ENCODE measurements at regions not wholly inside any gene's neighbourhood (a gene's known extent, or its start where the extent isn't known, plus 50 kb on each side); places are given as distances from the start of the nearest gene placed in this dataset.

- TF ChIP-seq CTCF (IDR thresholded peaks at IDR 0.05), result no peak
- TF ChIP-seq POLR2AphosphoS5 (IDR thresholded peaks at IDR 0.05), result no peak
- no peak for TF ChIP-seq POLR2A (IDR thresholded peaks at IDR 0.05)
- no peak for TF ChIP-seq EP300 (IDR thresholded peaks at IDR 0.05)
Measured at GRCh38 chr14:50030036-50030435, 86.3 kb downstream of the VCPKMT start.
